ENCODE measurements at regions not wholly inside any gene's neighbourhood (a gene's known extent, or its start where the extent isn't known, plus 50 kb on each side); places are given as distances from the start of the nearest gene placed in this dataset.
"Not testable (repeated sequence)": the region's sequence is repeated elsewhere in the genome, so short reads cannot be mapped to it uniquely, and the experiment has no call there.

DNA sequence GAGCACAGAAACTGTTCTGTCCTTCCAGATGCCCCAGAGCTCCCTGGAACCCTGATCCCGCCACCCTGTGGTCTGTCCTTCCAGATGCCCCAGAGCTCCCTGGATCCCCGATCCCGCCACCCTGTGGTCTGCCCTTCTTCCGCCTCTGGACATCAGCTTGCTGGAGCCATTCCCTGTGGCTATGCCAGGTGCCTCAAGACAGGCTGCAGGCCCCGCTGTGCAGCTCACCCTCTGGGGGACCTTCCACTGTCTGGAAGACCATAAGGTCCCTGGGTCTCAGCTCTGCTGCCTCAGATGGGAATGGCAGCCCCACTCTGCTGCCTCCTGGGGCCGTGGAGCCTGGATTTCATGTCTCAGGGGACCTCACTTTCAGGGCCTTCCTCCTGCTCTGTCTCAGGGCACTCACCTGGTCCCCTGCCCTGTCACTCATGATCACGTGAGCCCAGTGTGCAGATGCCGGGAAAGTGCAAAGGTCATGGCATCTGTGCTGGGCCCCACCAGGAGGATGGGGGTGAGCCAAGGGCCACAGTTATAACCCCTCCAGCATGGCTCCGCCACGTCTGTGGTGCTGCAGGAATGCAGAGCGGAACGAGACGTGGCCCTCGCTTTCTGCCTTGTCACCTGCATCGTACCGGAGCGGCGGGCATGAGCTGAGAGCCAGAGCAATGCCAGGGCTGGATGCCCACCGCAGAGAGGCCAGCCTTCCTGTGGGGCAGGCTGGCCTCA, 1520.7 kb downstream of the BRD1 start:
- DNase-seq (ENCODE audit: low read depth in 2 of 2, low spot score in 1 of 2): no peak

DNA sequence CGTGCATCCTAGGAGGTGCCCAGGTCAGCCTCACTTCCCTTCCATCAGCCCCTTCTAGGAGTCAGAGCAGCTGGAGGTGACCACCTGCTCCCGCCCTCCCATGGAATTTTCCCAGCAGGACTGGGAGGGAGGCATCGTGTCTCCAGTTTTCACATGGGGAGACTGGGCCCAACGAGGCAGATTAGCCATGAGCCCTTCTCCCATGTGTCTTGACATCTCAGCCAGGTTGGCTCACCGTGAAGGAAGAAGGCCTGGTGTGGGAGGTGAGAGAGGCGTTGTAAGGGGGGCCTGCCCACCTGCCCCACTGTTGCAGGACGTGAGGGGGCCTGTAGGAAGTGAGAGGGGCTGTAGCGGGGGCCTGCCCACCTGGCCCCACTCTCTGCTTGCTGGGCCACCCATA, 1521.4 kb downstream of the BRD1 start:
- DNase-seq (ENCODE audit: low read depth in 2 of 2, low spot score in 1 of 2): no peak

DNA sequence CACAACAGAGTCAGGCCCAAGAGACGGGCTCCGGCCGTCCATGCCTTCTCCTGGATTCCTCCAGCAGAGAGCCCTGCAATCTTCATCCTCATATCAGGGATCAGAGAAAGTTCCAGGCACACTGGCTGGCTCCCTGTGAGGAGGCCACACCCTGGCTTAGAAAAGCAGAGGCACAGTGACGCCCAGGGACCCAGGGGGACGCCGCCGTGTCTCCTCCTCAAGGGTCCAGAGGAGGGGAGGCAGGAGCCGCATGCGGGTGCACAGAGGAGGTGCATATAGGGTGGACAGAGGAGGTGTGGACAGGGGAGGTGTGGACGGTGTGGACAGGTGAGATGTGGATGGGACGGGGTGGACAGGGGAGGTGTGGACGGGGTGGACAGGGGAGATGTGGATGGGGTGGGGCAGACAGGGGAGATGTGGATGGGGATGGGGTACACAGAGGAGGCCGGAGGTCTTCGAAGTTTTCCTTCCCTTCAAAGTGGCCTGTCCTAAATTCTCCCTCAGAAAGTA, 1521.9 kb downstream of the BRD1 start:
- DNase-seq (ENCODE audit: low read depth in 2 of 2, low spot score in 1 of 2): no peak

DNA sequence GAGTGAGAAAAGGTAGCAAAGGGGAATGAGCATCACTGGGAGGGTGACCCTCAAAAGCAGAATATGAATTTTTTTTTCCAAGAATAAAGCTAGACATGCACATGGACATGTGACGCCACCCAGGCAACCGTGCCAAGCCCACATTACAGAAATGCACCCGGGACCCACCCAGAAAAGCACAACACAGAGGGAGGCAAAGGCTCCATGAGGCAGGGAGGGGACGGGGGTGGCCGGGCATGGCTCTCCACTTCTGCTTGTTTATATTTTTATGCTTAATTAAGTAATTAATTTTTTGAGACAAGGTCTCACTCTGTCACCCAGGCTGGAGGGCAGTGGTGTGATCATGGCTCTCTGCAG, 1524.3 kb downstream of the BRD1 start:
- no peak for DNase-seq (ENCODE audit: low read depth in 2 of 2, low spot score in 1 of 2)

DNA sequence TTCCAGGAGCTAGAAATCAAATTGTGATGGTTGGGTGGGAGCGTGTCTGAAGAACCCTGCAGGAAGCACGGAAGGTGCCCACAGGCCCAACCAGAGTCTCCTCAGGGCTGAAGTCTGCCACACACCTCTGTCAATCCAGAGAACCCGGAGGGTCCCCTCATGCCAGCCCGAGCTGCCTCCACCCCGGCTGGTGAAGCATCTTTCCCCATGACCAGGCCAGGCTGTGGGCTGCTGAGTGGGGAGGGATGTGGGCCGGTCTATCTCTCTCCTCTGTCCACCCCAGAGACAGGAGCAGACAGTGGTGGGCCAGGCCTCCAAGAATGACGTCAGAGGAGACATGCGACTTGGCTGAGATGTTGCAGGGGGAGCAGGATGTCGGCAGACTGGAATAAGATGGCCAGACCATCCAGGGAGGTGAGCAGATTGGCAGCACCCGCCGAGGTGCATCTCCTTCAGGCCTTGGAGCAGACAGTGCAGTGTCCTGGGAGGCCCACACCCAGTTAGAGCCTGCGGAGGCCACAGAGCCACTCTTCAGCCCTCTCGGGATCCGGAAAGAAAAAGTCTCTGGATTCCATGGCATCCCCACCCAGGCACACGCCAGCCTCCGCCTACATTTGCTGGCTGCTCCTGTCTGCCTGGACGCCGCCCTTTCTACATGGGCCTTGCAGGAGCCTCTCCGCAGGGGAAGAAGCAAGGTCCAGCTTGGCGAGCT, 1524.9 kb downstream of the BRD1 start:
- no peak for DNase-seq (ENCODE audit: low read depth in 2 of 2, low spot score in 1 of 2)

DNA sequence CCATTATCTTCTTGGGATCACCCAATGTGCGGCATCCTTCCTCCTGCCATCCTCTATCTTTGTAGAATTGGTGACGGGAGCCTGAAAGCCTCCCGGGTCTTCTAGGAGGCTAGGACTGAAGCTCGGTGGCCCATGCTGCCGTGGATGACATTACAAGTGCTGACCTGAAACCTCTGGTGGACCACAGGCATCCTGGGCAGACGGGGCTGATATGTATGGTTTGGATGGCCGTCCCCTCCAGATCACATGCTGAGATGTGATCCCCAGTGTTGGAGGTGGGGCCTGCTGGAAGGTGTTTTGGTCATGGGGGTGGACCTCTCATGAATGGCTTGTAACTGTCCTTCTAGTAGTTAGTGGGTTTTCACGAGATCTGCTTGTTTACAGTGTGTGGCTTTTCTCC, 1525.8 kb downstream of the BRD1 start:
- no peak for DNase-seq (ENCODE audit: low read depth in 2 of 2, low spot score in 1 of 2)

DNA sequence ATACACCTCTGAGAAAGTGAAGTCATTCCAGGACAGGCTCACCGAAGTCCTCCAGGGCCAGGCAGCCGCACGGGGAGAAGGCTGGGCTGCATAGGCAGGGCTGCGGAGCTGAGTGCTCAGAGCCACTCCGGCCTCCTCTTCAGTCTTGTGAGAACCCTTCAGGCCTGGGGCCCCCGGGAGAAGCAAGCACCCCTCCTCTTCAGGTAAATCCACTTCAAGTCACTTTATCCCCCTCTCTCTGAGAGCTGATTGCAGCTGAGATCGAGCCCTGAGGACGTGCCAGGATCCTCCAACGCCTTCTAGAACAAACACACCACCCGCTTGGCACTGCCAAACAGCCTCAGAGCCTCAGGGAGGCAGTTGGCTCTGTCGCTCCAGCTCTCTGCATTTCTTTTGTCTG, 1526.3 kb downstream of the BRD1 start:
- DNase-seq (ENCODE audit: low read depth in 2 of 2, low spot score in 1 of 2): no peak

DNA sequence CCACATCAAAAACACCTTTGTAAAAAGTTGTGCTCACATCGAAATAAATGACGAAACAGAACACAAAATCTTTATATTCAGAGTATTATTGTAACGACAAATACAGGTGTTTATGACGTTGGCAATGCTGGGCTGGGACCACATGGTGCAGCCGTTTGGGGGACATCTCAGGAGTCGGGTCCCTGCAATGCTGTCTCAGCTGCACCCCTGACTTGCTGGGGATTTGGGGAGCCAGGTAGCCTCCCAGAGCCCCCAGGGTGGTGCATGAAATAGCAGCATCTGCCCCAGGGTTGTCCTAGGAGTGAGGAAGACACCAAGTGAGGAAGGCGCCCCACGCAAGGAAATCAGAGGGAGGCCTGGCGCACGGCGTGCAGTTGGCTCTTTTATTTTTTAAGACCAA, 1526.8 kb downstream of the BRD1 start:
- DNase-seq (ENCODE audit: low read depth in 2 of 2, low spot score in 1 of 2): no peak

DNA sequence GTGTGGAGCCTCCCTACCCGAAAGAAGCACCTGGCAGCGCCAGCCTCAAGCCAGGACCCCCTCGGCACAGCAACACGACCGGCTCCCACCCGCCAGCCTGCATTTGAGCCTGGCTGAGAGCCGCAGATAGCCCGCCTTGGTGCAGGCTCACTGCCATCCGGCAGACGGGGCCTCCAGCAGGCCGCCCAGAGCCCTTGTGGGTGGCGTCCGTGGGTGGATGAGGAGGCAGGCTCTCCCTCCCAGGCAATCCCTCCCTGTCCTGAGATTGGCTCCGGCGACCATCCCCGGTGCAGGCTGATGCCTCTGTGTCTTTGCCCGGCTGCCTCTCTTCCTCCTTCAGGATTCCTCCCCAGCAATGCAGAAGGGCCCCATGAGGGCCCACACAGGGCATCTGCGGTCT, 1527.9 kb downstream of the BRD1 start:
- no peak for DNase-seq (ENCODE audit: low read depth in 2 of 2, low spot score in 1 of 2)

DNA sequence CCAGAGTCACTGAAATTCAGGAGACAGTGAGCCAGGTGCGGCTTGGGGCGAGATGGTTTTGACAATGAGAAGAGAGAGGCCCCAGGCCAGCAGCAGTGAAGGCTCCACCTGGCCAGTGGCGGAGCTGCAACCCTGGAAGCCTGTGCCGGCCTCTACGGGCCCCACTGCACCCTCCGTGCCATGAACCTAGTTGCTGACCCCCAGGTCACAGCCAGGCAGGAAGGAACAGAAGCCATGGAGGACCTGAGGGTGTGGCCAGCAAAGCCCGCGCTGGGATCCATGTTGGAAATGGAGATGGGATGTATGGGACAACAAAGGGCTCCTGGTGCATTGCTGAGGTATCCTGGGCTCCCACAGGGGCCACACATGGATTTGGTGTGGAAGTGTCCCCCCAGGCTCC, 1528.5 kb downstream of the BRD1 start:
- DNase-seq (ENCODE audit: low read depth in 2 of 2, low spot score in 1 of 2): no peak

DNA sequence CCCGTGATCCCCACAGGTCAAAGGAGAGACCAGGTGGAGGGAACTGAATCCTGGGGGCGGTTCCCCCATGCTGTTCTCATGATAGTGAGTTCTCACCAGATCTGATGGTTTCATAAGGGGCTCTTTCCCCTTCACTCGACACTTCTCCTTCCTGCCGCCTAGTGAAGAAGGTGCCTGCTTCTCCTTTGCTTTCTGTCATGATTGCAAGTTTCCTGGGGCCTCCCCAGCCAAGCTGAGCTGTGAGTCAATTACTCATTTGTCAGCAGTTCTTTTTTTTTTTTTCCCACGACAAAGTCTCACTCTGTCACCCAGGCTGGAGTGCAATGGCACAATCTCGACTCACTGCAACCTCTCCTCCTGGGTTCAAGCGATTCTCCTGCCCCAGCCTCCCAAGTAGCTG, 1530.4 kb downstream of the BRD1 start:
- no peak for DNase-seq (ENCODE audit: low read depth in 2 of 2, low spot score in 1 of 2)

DNA sequence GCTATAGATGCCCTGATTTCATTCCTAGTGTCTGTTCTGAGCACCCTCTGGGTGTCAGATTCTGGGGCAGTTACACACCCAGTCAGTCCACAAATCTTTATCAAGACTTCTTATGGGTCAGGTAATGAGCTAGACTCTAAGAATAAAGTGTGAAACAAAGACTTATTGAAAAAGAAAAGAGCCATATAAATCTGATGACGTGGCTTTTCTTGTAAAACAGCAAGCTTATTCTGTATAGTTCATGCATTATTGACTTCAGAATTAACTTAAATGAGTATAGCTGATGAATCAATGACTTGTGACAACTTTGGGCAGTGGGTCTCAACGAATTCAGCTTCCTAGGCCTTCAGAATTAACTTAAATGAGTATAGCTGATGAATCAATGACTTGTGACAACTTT, 1527.5 kb downstream of the TBC1D22A start:
- not testable (repeated sequence) for DNase-seq (ENCODE audit: low read depth in 2 of 2, low spot score in 1 of 2)

DNA sequence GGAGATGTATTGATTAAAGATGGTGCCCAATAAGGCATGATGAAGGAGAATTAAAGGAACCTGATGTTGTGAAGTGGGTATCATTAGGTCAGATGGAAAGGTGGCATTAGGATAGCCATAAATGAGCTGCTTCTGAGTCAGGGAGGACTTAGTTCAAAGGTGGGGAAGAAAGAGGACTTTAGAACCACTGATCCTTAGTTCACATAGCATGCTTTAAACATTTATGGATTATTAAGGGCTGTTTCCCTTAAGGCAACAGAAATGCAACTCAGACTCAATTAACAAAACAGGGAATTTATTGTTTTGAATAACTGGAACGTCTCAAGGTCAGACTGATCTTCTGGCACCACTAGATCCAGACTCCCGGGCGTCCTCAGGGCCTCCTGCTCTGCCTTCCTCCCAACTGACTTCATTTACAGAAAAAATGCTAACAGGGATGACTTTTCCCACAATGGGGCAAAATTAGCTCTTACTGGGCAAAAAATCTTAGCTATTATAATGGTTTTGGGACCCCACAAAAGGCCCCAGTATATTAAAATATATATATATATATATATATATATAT, 1526.0 kb downstream of the TBC1D22A start:
- DNase-seq (ENCODE audit: low read depth in 2 of 2, low spot score in 1 of 2): no peak

DNA sequence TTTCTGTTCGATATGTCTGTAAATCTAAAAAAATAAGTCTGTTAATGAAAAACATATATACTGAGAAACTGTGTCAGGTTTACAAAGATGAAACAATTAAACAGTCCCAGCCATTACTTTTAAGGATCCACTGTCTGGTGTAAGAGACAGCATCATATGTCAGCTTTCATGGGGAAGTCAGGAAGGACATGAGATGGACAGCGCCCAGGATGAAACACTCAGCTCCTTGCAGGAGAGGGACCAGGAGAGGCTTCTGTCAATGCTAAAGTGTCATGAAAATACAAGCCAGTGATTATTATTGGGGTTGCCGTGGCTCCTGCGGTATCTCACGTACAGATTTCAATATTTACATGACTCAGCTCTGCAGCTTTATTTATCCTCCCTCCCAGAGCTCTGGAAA, 1524.6 kb downstream of the TBC1D22A start:
- no peak for DNase-seq (ENCODE audit: low read depth in 2 of 2, low spot score in 1 of 2)

DNA sequence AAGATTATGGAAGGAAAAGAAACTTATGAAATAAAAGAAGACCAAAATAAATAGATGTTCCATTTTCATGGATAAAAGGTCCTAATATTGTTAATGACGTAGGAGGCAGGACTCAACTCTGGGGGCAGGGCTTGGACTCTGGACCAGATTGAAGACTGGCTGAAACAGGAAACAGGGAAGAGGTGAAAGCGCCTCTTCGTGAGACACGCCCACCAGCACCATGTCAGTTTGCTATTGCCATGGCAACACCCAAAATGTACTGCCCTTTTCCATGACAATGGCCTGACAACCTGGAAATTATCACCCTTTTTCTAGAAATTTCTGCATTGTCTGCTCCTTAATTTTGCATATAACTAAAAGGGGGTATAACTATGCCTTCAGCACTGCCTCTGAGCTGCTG, 1522.2 kb downstream of the TBC1D22A start:
- no peak for DNase-seq (ENCODE audit: low read depth in 2 of 2, low spot score in 1 of 2)

DNA sequence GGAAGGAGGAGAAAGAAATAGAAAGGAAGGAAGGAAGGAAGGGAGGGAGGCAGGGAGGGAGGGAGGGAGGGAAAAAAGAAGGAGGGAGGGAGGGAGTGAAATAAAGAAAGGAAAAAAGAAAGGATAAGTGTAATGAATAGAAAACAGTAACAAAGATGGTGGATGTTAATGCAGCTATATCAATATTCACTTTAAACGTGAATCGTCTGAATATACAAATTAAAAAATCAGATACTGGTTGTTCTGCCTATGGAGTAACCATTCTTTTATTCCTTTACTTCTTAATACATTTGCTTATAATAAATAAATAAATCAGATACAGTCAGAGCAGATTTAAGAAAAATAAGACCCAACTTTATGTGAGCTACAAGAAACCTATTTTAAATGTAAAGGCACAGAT, 1520.4 kb downstream of the TBC1D22A start:
- no peak for DNase-seq (ENCODE audit: low read depth in 2 of 2, low spot score in 1 of 2)

DNA sequence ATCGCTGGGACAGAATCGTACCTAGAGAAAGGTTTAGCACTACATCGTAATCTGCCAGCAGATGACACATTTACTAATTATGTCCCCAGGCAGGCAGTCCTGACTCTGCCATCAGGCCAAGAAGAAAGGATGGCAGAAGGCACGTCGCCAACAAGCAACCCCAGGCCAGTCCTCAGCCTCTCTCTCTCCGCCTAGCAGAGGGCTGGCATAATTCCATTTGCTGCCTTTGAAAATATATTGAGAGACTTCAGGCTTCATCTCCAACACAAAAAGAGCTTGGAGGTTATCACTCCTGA, 1517.0 kb downstream of the TBC1D22A start:
- DNase-seq (ENCODE audit: low read depth in 2 of 2, low spot score in 1 of 2): no peak

DNA sequence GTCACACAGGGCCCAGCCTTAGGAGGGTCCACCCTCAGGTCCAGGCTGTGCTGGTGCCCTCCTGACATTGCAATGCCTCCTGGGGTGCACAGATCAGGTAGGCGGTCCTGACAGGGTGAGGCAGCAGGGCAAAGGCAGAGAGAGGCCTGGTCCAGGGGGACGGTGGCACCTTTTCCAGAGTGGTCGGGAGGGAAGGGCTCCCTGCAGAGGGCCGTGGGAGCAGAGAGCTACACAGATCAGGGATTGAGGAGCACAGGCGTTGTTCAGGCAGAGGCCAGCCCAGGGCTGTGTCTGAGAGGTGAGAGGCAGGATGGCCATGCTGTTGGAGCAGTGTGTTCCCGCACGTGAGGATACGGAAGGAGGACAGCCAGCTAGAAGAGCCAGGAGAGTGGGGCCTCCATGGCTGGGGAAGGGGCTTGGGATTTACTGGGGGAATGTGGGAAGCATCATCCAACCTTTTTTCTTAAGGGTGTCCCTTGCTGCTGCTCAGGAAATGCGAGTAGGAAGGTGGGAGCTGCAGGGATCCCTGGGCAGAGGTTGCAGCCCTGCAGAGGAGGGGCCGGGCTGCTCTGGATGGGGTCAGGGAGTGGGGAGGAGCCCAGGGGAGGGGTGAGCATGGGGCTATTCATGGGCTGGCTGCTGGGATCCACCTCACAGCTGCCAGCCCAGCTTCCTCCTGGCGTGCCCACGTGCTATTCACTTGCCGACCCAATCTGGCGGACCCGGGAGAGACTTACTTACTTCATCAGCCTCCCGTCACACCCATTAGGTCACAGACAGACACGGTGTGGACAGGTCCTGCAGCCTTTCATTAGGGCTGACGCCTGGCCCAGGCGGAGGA, 1516.4 kb downstream of the TBC1D22A start:
- no peak for DNase-seq (ENCODE audit: low read depth in 2 of 2, low spot score in 1 of 2)

DNA sequence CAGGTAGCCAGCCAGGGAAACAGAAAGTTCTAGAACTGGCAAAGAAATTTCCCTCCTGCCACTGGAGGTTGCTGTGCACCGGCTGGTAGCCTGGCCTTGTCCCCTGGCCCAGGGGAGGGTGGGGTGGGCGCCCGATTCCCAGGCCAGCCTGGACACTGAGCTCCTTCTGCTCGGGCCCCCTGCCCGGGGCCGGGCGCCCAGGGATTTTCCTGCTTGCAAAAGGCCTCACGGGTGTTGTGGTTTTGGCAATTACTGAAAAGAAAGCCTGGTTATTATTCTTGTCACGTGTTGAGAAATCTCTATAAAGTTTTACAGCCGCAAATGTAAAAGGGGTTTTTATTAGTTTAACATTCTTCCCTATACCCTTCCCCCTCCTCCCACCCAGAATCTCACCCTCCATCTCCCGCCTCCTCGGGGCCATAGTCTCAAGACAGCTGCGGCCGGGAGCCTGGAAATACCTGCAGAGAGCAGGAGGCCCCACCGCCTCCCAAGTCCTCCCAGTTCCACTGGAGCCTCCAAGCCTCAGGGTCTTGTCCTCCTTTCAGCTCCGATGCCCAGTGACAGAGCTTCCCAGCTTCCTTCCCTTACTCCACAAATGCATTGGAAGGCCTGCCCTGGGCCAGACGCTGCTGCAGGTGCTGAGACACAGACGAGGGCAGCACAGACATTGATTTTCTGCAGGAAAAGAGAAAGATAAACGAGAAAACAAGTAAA, 1515.6 kb downstream of the TBC1D22A start:
- DNase-seq (ENCODE audit: low read depth in 2 of 2, low spot score in 1 of 2): no peak

DNA sequence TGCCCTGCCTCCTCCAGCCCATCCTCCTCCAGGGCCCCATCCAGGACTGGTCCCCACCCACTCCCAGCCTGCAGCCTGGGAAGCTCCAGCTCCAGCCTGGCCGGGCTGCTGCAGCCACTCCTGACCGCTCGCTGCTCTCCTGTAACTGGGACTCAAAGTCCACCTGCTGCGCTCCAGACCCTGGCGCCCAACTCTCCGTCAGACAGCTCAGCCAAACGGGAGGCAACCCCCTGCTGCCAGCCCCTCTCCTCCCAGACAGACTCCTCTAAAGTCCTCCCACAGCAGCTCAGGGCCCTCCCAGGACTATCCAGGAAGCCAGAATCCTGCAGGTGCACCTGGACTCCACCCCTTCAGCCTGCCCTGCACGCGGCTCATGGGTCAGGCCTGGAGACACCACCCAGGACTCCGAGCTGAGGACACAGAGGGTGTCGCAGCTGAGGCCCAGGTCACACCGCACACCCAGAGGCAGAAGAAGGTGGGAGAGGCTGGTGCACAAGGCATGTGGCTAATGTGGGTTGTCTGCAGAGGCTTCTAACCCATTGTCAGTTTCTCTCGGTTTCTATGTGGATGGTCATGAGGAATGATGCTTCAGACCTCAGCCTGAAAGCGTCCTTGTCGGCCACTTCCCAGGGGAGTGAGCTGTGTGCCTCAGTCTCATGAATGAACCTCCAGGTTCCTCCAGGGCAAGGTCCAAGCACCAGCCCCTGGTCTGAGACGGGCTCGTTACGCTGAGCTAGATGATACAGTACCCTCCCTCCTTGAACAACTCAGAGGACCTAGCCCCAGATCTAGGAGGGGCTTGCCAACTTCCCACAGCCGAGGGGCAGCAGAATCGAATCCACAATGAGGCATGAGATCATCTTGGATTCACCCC, 1514.8 kb downstream of the TBC1D22A start:
- no peak for DNase-seq (ENCODE audit: low read depth in 2 of 2, low spot score in 1 of 2)

Data from stimulated activated CD8-positive, alpha-beta memory T cell treated with anti-CD3 and anti-CD28 coated beads, Interleukin-4, amount 100 ng/mL, for 4 hours (primary cell).